Occipital lobe (tissue), 1 donor: ENCODE measurements at regions not wholly inside any gene's neighbourhood (a gene's known extent, or its start where the extent isn't known, plus 50 kb on each side); places are given as distances from the start of the nearest gene placed in this dataset.

ENCODE experiments used
- DNase-seq: peaks from one replicate; lab custom pipeline; 2025; lab: John Stamatoyannopoulos, UW

DNA sequence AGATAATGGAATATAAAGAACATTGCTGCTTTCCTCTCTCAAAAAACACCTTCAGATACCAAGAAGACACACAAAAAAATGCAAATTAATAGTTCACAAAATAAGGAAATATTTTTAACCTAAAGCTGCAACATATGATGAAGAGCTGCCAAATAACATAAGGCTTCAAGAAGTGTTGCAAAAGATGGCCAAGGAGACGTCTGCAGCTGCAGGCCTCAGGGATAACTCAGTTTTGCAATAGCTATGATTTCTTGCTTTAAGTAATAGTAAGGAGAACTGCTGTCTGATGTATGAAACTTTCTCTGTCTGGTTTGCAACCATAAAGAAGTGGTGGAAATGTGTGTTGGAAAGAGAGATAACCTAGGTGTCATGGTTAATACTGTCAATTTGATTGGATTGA is 1237.5 kb downstream of the MRPL39 start:
- no peak for DNase-seq

DNA sequence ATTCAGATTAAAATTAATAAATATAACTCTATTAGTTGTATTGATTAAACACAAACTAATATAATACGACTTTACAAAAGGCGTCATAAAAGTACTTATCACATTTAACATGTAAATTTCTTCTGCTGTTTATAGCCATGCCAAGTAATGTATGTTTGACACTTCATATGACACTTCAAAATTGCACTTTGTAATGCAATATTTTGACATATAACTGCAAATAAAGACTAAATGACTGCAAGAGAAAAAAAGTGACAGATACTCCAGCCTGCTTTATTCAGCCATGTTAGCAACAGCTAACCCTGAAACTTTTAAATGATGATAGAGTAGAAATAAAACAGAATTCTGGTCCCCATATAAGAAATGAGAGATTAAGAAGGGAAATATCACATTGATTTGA is 1238.0 kb downstream of the MRPL39 start:
- DNase-seq = no peak

DNA sequence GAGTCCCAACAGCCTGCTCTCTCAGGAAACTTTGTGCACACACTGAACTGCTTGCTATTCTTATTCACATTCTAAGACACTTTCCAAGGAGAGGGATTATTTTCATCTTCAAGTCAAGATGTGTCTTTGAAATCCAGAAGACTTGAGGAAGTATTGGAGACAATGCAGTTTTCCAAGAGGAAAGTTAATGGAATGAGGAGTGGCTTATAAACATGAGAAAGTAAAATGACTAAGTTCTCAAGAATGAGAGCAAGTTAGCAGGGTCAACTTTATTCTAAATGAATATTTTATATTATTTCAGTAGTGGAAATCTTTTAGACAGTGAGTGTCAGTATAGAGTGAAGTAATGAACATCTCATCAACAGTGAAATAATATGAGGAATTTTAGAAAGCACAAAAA is 1239.3 kb downstream of the MRPL39 start:
- DNase-seq = no peak

DNA sequence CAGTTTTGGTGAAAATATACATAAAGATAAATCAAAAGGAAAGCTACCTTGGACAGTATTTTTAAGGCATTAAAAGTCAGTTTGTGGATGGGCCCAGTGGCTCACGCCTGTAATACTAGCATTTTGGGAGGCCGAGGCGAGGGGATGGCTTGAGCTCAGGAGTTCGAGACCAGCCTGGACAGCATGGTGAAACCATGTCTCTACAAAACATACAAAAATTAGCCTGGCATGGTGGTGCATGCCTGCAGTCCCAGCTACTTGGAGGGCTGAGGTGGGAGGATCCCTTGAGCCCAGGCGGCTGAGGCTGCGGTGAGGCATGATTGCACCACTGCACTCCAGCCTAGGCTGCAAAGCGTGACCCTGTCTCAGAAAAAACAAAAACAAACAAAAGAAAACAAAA is 1253.8 kb downstream of the MRPL39 start:
- DNase-seq = no peak

DNA sequence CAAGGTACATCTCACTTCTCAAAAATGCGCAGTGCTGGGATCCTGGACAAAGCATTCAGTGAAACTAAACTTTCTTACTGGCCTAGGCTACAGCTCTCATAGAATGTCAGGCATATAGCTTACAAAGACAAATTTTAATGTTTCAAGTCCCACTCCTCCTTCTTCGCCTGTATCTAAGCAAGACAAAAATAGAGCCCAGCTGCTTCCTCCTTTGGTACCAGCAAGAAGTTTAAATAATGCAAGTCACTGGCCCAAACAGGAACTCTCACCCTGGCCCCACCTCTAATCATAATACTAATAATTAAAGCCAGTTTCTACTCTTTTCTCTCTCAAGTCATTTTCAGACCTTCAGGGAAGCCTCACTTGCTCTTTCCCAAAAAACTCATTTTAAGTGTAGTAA is 1267.9 kb downstream of the MRPL39 start:
- DNase-seq = no peak

DNA sequence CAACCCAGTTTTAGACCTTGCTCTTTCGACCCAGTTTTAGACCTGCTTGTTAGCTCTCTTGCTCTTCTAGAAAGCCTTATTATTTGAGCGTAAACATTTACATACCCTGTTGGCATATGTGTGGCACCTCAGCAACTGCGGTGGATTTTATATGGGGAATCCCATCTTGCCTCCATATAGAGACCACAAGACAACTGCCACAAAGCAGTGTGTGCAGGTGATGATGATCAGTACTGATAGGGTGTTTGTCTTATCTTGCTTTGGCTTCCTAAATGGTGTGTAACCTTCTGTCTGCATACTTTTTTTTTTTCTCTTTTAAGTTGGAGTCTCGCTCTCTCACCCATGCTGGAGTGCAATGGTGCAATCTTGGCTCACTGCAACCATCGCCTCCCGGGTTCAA is 1270.8 kb downstream of the MRPL39 start:
- no peak for DNase-seq

DNA sequence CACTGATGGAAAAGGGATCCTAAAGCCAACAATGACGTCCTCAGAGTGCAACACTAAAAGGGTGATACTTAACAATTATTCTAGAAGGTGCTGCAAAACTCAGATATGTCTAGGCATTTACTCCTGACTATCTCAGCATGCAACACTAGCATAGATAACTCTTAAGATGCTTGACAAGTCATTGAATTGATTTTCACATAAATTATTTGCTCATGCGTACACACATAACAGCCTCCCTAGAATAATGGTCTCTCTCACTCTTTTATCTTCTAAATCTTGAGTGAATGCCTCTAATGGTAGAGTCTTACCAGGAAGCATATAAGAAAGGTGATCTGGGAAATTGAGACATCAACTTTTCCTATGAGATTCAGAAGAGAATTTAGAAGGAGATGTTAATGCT is 1283.7 kb downstream of the MRPL39 start:
- no peak for DNase-seq

DNA sequence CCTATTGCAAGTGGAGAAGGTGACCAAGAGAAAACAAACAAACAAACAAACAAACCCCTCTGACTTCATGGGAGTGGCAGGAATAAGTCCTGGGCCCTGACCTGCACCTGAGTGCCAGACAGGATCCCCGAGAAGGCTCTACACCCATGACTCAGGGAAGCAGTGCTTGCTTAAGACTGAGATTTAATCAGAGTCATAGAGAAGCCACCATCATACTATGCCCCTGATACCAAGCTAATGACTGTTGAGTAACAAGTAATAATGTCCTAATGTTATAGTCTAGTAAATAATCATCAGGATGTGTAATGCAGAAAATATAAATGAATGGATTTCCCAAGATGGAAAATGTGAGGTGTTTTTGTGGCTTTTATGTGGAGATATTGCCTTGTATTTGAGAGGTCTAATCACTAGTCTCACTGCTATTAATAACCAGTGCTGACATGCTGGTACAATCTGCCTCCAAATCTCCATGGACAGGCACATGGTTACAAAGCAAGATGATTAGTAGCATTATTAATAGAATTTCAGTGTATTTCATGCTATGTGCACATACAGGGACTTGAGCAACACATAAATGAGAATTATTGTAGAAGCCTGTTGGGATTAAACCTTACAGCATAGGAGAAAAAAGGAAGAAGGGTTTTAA is 1290.9 kb downstream of the MRPL39 start:
- DNase-seq = no peak

DNA sequence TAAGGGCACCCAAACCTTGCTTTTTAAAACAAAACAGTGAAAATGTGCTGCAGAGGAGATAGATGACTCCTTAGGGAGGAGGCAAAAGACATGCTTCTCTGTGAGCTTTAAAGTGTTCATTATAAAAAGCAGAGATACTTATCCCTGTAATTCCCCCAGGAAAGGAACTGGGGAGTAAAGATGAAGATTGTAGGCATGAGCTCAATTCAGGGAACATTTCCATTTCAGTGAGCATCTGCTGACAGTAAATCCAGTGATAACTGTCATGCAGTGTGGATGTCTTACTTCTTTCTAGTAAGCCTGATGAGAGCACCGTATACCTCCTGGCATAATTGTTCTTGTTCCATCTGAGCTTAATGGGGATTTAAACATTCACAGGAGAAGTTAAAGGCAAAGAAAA is 1296.5 kb downstream of the MRPL39 start:
- no peak for DNase-seq

DNA sequence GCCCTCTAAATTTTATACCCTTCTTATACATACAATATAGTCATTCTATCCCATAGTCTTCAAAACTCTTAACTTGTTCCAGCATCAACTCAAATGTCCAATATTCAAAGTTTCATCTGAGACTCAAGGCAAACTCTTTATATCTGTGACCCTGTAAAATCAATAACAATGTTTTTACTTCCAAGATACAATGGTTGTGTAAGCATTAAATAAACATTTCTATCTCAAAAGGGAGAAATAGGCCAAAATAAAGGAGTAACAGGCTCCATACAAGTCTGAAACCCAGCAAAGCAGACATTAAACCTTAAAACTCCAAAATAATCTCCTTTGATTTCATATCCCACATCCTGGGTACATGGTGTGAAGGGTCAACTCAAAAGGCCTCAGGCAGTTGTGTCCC is 1299.1 kb downstream of the MRPL39 start:
- no peak for DNase-seq

DNA sequence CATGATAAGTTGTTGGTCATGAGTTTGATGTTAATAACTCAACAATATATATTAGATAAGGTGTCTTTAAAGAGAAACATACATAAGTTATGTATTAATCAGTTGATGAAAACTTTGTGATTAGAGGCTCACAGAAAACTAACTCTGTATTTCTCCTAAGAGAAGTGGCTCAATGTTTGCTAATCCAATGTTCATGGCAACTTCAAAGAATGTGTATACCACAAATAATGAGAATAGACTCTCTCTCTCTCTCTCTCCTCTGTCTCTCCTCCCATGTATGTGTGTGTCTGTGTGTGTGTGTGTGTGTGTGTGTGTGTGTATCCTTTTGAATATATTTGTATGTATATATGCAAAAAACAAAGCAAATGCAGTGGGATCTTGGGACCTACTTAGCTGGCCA is 1304.9 kb downstream of the MRPL39 start:
- DNase-seq = no peak

DNA sequence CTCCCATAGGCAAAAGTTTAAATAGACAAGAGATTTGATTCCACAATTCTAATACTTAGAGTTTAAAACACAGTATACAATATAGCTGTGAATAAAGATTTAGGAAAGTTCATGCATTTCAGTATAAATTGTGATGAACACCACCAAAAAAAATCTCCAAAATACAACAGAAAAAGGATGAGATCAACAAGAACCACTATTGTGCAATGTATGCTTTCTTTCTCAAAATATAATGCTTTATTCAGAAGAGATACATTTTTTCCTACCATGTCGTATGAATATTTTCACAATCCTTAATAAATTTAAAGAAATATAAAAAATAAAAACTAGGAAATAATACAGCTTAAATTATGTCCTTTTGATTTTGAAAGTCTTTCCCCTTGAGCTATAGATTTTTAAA is 1309.2 kb downstream of the MRPL39 start:
- DNase-seq = no peak

DNA sequence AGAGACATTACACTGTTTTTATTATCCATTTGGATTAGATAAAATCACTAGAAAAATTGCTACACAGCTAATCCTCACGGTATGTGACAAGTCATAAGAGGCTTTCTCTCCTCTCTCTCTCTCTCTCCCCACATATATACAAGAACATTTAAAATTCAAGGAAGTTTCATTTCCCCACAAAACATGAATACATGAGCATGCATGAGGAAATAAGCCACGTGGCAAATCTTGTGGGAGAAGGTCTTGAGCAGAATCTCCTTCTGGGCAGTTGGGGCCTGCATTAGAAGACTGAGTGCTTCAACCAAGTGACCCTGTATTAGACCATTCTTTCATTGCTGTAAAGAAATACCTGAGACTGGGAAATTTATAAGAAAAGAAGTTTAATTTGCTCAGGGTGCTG is 1313.1 kb downstream of the MRPL39 start:
- no peak for DNase-seq

DNA sequence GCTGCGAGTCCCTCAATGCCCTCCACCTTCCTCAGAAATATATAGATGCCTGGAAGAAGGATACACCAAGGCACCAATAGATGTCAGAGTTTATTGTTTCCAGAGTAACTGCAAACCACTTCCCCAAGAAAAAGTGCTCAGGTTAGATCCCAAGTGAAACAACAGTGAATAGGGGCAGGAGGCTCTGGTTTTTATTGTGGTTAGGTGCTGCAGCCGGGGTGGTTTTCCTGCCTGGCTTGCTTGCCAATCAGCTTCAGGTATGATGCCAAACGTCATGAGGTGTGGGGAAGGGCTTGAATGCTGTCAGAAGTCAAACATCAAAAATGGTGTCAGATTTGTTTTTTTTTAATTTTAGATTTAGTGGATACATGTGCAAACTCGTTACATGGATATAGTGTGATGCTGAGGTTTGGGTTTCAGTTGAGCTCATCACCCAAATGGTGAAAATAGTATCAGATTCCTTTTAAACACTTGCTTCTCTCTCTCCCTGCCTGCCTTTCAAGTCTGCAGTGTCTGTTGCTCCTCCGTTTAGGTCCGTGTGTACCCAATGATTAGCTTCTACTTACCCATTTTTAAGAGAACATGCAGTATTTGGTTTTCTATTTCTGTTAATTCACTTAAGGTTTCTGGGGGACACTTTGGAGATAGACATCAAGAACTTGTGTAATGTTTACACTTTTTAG is 1317.0 kb downstream of the MRPL39 start:
- DNase-seq = no peak

DNA sequence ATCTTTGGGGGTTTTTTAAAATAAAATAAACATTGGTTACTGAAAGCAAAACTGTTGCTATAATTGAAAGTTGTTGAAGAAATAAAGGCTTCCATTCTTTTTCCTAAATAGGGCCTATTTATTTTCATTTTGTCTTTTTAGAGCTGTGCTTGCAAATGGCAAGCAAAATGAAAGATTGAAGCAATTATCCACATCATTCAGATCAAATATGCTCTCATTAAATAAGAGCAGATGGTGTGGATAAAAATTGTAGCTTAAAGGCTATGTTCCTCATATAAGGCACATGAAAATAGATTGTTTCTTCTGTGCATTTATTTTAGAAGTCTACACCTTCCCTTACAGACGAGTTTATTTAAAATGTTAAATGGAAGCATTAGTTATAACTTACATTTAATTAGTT is 1317.7 kb downstream of the MRPL39 start:
- no peak for DNase-seq

DNA sequence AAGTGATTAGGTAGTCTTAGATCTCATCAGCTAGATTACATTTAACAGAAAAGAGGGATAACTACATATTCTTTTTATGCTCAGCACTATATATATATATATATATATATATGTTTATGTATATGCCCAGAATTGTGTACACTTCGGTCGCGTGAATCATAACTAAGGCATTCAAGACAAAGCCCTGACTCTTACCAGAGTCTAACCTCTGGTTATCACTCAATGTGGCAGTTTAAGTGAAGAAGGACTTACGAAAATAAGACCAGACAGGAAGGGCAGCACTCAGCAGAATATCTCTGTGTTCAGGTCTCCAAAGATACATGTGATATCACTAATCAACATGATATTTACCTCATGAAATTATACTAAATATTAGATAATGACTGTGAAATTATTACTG is 1326.7 kb downstream of the MRPL39 start:
- no peak for DNase-seq

DNA sequence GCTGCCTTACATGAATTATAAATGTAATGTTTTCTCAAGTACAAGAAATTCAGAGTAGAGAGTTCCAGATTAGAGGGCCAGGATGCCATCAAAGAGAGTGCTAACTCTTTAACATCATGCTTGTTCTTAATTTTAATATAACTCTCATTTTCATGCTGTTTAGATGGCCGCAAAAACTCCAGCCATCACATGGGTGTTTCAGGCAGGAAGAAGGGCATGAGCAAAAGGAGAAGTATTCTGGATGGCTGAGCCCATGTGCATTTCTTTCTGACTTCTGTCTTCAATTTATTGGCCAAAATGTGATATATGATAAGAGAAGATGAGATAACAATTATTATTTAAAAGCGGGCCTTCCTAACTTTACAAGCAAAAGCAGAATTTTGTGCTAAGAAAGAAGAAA is 1328.6 kb downstream of the MRPL39 start:
- DNase-seq = no peak

DNA sequence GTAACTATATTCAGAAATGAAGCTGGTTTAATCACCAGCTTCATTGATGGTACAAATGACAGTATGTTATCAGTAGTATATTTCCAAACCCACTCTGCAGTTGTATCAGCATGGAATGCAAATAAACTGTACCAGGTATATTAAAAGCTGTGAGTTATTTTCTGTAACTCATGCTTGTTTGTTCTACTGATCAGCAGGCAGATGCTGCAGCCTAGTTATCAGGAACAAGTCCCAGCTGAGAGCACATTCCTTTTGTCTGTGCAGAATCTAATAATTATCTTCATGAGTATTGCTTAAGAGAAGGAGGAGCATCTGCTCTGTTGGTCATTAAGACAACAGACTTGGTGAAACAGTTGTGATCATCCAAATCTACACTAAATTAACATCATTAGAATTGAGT is 1331.1 kb downstream of the MRPL39 start:
- no peak for DNase-seq

DNA sequence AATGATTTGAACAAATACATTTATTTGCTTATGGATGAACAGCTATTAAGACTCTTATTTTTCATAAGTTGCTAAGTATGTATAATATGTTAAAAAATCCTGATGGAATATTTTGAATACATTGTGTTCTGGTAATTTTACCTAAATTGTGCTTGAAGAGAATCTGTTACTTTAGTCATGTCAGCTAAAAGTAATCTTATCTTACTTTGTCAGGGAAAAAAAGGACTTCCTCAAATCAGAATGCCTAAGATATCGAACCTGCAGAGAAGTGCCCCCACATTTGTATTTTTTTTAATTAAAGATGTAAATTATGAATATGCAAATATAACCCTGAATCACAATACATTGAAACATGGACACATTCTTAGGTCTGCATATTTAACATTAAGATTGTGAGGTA is 1331.7 kb downstream of the MRPL39 start:
- DNase-seq = no peak

DNA sequence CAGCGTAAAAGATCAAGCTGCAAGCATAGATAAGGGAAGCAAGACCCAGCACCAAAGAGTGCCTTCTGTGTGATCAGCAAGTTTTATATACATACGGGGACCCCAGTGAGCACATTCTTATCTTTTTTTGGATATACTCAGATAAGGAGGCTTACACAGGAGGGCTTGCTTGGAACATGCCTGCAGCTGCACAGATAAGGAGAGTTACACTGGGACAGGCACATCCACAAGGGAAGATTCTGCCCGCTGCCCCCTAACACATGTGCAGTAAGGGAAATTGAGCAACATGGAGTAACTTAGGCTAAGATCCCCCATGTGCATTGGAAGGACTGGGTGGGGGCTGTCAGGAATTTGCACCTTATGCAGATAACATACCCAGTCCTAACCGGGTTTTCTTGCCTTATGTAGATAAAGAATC is 1334.8 kb downstream of the MRPL39 start:
- no peak for DNase-seq

DNA sequence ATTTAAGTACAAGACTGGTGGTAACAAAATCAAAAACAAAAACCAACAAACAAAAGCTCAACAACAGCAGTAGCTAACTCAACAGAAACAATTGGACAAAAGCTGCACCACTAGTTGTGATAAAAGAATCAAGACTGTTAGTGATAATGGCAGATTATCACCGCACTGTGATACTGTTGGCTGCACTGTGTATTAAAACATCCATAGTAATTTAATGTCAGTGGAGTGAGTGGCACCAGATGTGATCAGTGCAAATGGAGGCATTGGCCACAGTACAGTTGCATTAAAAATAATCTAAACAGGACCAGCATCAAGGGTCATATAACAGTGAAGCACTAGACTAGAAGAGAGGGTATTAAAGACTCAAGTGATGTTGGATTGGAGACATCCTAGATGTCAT is 1341.3 kb downstream of the MRPL39 start:
- DNase-seq = no peak

DNA sequence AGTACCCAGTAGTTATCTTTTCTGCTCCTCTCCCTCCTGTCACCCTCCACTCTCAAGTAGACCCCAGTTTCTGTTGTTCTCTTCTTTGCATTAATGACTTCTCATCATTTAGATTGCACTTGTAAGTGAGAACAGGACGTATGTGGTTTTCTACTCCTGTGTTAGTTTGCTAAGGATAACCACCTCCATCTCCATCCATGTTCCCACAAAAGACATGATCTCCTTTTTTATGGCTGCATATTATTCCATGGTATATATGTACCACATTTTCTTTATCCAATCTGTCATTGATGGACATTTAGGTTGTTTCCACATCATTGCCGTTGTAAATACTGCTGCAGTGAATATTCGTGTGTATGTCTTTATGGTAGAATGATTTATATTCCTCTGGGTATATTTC is 1346.5 kb downstream of the MRPL39 start:
- DNase-seq = no peak

DNA sequence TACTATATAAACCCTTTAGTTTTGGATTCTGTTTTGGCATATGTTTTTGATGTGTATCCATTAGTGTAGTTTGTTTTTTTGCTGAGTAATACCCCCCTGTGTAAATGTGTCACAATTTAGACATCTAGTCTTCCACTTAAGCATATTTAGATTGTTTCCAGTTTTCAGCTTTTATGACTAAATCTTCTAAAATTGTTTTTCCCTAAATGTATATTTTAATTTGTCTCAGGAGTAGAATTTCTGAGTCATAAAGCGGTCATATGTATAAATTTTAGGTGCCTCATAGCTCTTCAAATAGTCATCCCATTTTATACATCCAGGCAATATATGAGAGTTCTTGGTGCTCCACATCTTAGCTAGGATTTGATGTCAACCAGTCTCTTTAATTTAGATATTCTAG is 1348.0 kb downstream of the MRPL39 start:
- DNase-seq = no peak

DNA sequence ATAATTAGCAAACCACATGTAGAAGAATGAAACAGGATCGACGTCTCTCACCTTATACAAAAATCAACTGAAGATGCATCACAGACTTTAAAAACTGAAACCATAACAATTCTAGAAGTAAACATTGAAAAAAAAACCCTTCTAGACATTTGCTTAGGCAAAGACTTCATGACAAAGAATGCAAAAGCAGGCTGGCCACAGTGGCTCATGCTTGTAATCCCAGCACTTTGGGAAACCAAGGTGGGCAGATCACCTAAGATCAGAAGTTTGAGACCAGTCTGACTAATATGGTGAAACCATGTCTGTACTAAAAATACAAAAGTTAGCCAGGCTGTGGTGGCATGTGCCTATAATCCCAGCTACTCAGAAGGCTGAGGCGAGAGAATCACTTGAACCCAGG is 1351.7 kb downstream of the MRPL39 start:
- no peak for DNase-seq
